H9 (cell line): ENCODE measurements at regions not wholly inside any gene's neighbourhood (a gene's known extent, or its start where the extent isn't known, plus 50 kb on each side); places are given as distances from the start of the nearest gene placed in this dataset.

Experiments
- DNase-seq: peaks from one replicate; pipeline ENCODE4 v3.0.0-alpha.2; 2017
- H2AFZ ChIP-seq: one replicate; pipeline ENCODE4 v1.6.1; 2013; ENCODE audit warnings: mild to moderate bottlenecking, low read length, control low read depth, moderate library complexity
- H2AK5ac ChIP-seq: 2 replicates; pipeline ENCODE4 v1.6.1; 2013; ENCODE audit warnings: low read length, control low read depth, mixed read lengths; ENCODE audit not compliant: insufficient read length
- H2BK120ac ChIP-seq: one replicate; pipeline ENCODE4 v1.6.1; 2013; ENCODE audit warnings: low read depth, mild to moderate bottlenecking, low read length, control low read depth, inconsistent platforms; ENCODE audit not compliant: poor library complexity, severe bottlenecking
- H2BK12ac ChIP-seq: 2 replicates; pipeline ENCODE4 v1.6.1; 2013; ENCODE audit warnings: low read length, control low read depth, mixed read lengths, low read depth; ENCODE audit not compliant: insufficient read length
- H2BK15ac ChIP-seq: 2 replicates; pipeline ENCODE4 v1.6.1; 2013; ENCODE audit warnings: low read depth, low read length, control low read depth
- H2BK20ac ChIP-seq: one replicate; pipeline ENCODE4 v1.6.1; 2013; ENCODE audit warnings: low read depth, mild to moderate bottlenecking, low read length, control low read depth, inconsistent platforms; ENCODE audit not compliant: poor library complexity, severe bottlenecking
- H2BK5ac ChIP-seq: 2 replicates; pipeline ENCODE4 v1.6.1; 2013; ENCODE audit warnings: low read length, control low read depth, mixed read lengths; ENCODE audit not compliant: insufficient read length
- H3K14ac ChIP-seq: 2 replicates; pipeline ENCODE4 v1.6.1; 2013; ENCODE audit warnings: low read length, control low read depth; ENCODE audit not compliant: insufficient read depth
- H3K18ac ChIP-seq: 2 replicates; pipeline ENCODE4 v1.6.1; 2013; ENCODE audit warnings: low read depth, mild to moderate bottlenecking, mixed read lengths, low read length, control low read depth; ENCODE audit not compliant: insufficient read length
- H3K23ac ChIP-seq: 2 replicates; pipeline ENCODE4 v1.6.1; 2013; ENCODE audit warnings: low read length, control low read depth, mixed read lengths, low read depth; ENCODE audit not compliant: insufficient read length
- H3K23me2 ChIP-seq: 2 replicates; pipeline ENCODE4 v1.6.1; 2013; ENCODE audit warnings: low read depth, mild to moderate bottlenecking, mixed read lengths, low read length, control low read depth; ENCODE audit not compliant: insufficient read length, poor library complexity, severe bottlenecking
- H3K27ac ChIP-seq: 2 replicates; pipeline ENCODE4 v1.5.1; 2013; ENCODE audit warnings: low read length, control low read depth, mixed read lengths, low read depth; ENCODE audit not compliant: insufficient read length
- H3K27me3 ChIP-seq: 2 replicates; pipeline ENCODE4 v1.6.1; 2013; ENCODE audit warnings: low read length, control low read depth, inconsistent platforms; ENCODE audit not compliant: insufficient read depth
- H3K4ac ChIP-seq: 2 replicates; pipeline ENCODE4 v1.6.1; 2013; ENCODE audit warnings: low read depth, mild to moderate bottlenecking, control low read depth, inconsistent platforms, low read length, moderate library complexity
- H3K4me1 ChIP-seq: 2 replicates; pipeline ENCODE4 v1.6.1; 2013; ENCODE audit warnings: low read length, control low read depth, inconsistent platforms; ENCODE audit not compliant: insufficient read depth
- H3K4me2 ChIP-seq: 2 replicates; pipeline ENCODE4 v1.6.1; 2013; ENCODE audit warnings: low read length, control low read depth, mixed read lengths; ENCODE audit not compliant: insufficient read length, insufficient read depth
- H3K56ac ChIP-seq: 2 replicates; pipeline ENCODE4 v1.6.1; 2013; ENCODE audit warnings: low read depth, mild to moderate bottlenecking, mixed read lengths, low read length, control low read depth; ENCODE audit not compliant: insufficient read length
- H3K79me1 ChIP-seq: 2 replicates; pipeline ENCODE4 v1.6.1; 2013; ENCODE audit warnings: low read depth, mild to moderate bottlenecking, moderate library complexity, low read length, control low read depth, inconsistent platforms; ENCODE audit not compliant: insufficient read depth, poor library complexity, severe bottlenecking
- H3K79me2 ChIP-seq: 2 replicates; pipeline ENCODE4 v1.6.1; 2013; ENCODE audit warnings: low read length, control low read depth, inconsistent platforms; ENCODE audit not compliant: insufficient read depth
- H3K9ac ChIP-seq: 2 replicates; pipeline ENCODE4 v1.6.1; 2013; ENCODE audit warnings: low read length, control low read depth, mixed read lengths; ENCODE audit not compliant: insufficient read length; ENCODE audit errors: extremely low read depth
- H3K9me3 ChIP-seq: one replicate; pipeline ENCODE4 v1.6.1; 2013; ENCODE audit warnings: low read depth, low read length, inconsistent platforms; ENCODE audit not compliant: control insufficient read depth
- H3T11ph ChIP-seq: one replicate; pipeline ENCODE4 v1.6.1; 2013; ENCODE audit warnings: mild to moderate bottlenecking, low read length, control low read depth, inconsistent platforms
- H4K20me1 ChIP-seq: one replicate; pipeline ENCODE4 v1.6.1; 2013; ENCODE audit not compliant: control insufficient read depth, insufficient read length, insufficient read depth
- H4K5ac ChIP-seq: 2 replicates; pipeline ENCODE4 v1.6.1; 2013; ENCODE audit warnings: low read depth, mild to moderate bottlenecking, mixed read lengths, low read length, control low read depth; ENCODE audit not compliant: insufficient read length
- H4K8ac ChIP-seq: replicated peaks from 2 replicates; pipeline ENCODE4 v1.6.1; 2013; ENCODE audit warnings: low read length, control low read depth, mixed read lengths, low read depth; ENCODE audit not compliant: insufficient read length
- H4K91ac ChIP-seq: 2 replicates; pipeline ENCODE4 v1.6.1; 2013; ENCODE audit warnings: low read depth, mild to moderate bottlenecking, moderate library complexity, mixed read lengths, low read length, control low read depth; ENCODE audit not compliant: insufficient read length
- H3K27ac Mint-ChIP-seq, 3 experiments: 2 replicates in 2 of 3; 3 replicates in 1 of 3; pipeline ENCODE4 v1.8.0; 2020 to 2021; ENCODE audit warnings: mixed read lengths in 3 of 3, mild to moderate bottlenecking in 1 of 3, moderate library complexity in 1 of 3
- H3K27me3 Mint-ChIP-seq: 2 replicates; pipeline ENCODE4 v1.8.0; 2021; ENCODE audit warnings: low read depth, mild to moderate bottlenecking, moderate library complexity, mixed read lengths
- H3K36me3 Mint-ChIP-seq, 3 experiments: 2 replicates in 2 of 3; 3 replicates in 1 of 3; pipeline ENCODE4 v1.8.0; 2020 to 2021; ENCODE audit warnings: low read depth in 3 of 3, mixed read lengths in 3 of 3; ENCODE audit not compliant: insufficient read depth in 1 of 3
- H3K4me1 Mint-ChIP-seq, 2 experiments: 2 replicates each; pipeline ENCODE4 v1.8.0; 2020; ENCODE audit warnings: mixed read lengths in 2 of 2
- H3K4me3 Mint-ChIP-seq, 2 experiments: 2 replicates in 1 of 2; 3 replicates in 1 of 2; pipeline ENCODE4 v1.8.0; 2020 to 2021; ENCODE audit warnings: mild to moderate bottlenecking in 2 of 2, mixed read lengths in 2 of 2, moderate library complexity in 1 of 2
- H3K9me3 Mint-ChIP-seq, 2 experiments: 2 replicates in 1 of 2; 3 replicates in 1 of 2; pipeline ENCODE4 v1.8.0; 2020; ENCODE audit warnings: mild to moderate bottlenecking in 2 of 2, mixed read lengths in 2 of 2, moderate library complexity in 1 of 2
- CTCF ChIP-seq: fragments of 200-600 bp; sonication (generic); conservative IDR thresholded peaks from 3 replicates; pipeline ENCODE4 v1.8.0; 2021; ENCODE audit warnings: antibody characterized with exemption, mild to moderate bottlenecking
- WGBS: extraction: QIAGEN DNeasy Blood & Tissue Kit; methylation state at CpG from one replicate; pipeline ENCODE4 v1.1.7; 2013; ENCODE audit warnings: missing lambda C conversion rate, low lambda C conversion rate, mixed read lengths; ENCODE audit not compliant: insufficient read length; ENCODE audit errors: extremely low coverage; 5-methylcytosine and 5-hydroxymethylcytosine counted together

GRCh38 chr21:38744861-38745260 lies 60.9 kb upstream of the ETS2 start:
- no peaks in the 10 kb centered on the region for H3K79me2 ChIP-seq
- H3K4ac ChIP-seq = no peak overlapping the region
- no peak overlapping the region for H3K14ac ChIP-seq
- no peaks in the 10 kb centered on the region for H3K4me1 ChIP-seq
- no peak overlapping the region for H3T11ph ChIP-seq
- H3K4me3 Mint-ChIP-seq = no peak overlapping the region
- no peak overlapping the region for H3K56ac ChIP-seq
- no peak overlapping the region for H3K9ac ChIP-seq
- no peak overlapping the region for H2BK12ac ChIP-seq
- no peak overlapping the region for H4K5ac ChIP-seq
- no peak overlapping the region for H3K23ac ChIP-seq
- H2BK5ac ChIP-seq = no peak overlapping the region
- H2BK20ac ChIP-seq = no peak overlapping the region
- 0 out of 4 replicates have a peak, but pooled peaks cover 0 to 2% of the 10 kb centered on the region in 2 experiments for H3K4me1 Mint-ChIP-seq
- DNase-seq = no peak
- no peak overlapping the region for H4K8ac ChIP-seq
- H3K4me2 ChIP-seq = no peak overlapping the region
- H2BK15ac ChIP-seq = no peak overlapping the region
- no peak overlapping the region for H2AK5ac ChIP-seq
- peaks cover 0 to 2% (median 0%) of the 10 kb centered on the region in 3 experiments; a peak in 1 of 7 replicates for H3K36me3 Mint-ChIP-seq
- H3K27ac ChIP-seq = no peak overlapping the region
- H3K18ac ChIP-seq = no peak overlapping the region
- no peaks in the 10 kb centered on the region for H3K27me3 ChIP-seq
- H3K23me2 ChIP-seq = no peaks in the 10 kb centered on the region
- H2AFZ ChIP-seq = no peak overlapping the region
- no peaks in the 10 kb centered on the region for H4K20me1 ChIP-seq
- no peaks in the 10 kb centered on the region for H3K9me3 ChIP-seq
- TF ChIP-seq CTCF = no peak
- no peak overlapping the region for H2BK120ac ChIP-seq
- H3K27me3 Mint-ChIP-seq = peaks cover 2% of the 10 kb centered on the region; the same call in 1 of the 2 replicates
- no peaks in the 10 kb centered on the region for H3K79me1 ChIP-seq
- WGBS = no CpG with 5 or more reads among the region's 2 CpGs
- H3K9me3 Mint-ChIP-seq = peaks cover 0 to 2% of the 10 kb centered on the region in 2 experiments; a peak in 3 of 5 replicates
- no peak overlapping the region for H4K91ac ChIP-seq
- no peak overlapping the region for H3K27ac Mint-ChIP-seq
